Caki2 (cell line): ENCODE measurements at regions not wholly inside any gene's neighbourhood (a gene's known extent, or its start where the extent isn't known, plus 50 kb on each side); places are given as distances from the start of the nearest gene placed in this dataset.
"Not testable (repeated sequence)": the region's sequence is repeated elsewhere in the genome, so short reads cannot be mapped to it uniquely, and the experiment has no call there.

Experiments used
- DNase-seq: peaks from one replicate; pipeline ENCODE4 v3.0.0-alpha.2; 2015; ENCODE audit warnings: low read depth
- in situ Hi-C: cut with HindIII; loops from 2 replicates; pipeline ENCODE4 v1.10.0; 2016; ENCODE audit warnings: low sequenced_read_pairs, low pct_unique_long_range_greater_than_20kb, mixed read lengths

DNA sequence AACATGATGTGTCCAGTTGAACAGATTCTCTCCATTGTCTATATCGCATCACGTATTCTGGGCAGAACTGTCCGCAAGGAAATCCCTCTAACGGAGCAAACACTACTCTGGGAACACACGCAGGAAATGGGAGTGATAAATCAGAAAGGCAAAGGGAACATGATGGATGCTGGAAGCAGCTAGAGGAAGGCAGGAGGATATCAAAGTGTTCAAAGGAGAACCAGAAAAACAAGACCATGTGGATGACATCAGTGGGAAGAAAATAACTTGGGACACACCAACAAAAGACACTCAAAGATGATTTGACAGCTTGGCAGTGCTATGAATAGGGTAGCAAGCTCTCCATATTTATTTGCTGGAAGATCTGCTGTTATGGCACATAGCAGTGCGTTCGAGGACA lies 142.9 kb downstream of the PLK2 start:
- in situ Hi-C loops: no loop called here
- no peak for DNase-seq

- in situ Hi-C loops: no loop called here
- no peak for DNase-seq
Observed at GRCh38 chr5:58315794-58316193, 144.1 kb downstream of the PLK2 start.

DNA sequence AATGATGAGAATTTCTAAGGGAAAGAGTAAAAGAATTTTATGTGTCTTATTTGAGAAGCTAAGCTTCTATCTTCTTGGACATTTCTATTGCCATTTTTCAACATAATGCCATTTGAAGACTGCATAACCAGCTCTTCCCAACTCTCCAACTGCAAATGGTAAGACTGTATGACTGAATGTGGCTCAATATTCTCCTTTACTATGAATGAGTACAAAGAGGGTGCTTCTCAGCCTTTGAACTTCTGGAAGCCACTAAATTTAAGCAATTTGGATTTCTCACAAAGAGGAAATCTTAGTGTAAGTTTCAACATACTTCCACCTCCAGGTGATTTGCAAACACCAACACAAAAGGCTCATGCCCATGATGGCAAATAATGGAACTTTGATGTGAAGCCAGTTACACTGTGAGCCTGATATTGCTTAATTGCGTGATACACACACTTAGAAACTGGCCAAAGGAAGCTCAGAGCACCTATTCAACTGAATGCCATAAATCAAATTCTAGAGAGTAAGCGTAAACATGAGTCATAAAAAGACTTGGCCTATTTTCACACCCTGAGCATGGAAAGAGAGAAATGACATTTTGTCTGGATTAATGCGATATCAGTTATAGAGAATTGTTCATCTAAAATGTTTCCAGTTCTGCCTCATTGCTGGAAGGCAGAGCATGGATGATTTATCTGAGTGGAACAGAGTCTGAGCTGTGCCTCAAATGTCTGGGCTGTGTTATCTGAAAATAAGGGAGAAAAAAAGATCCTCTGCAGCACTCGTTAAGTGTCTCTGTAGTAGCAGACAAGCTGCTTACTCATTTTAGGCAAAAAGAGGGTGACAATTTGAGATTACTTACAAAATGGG lies 145.3 kb downstream of the PLK2 start:
- DNase-seq: peak; percentile 5
- in situ Hi-C loops: no loop called here

GRCh38 chr5:58312299-58312698 lies 147.6 kb downstream of the PLK2 start:
- no peak for DNase-seq
- in situ Hi-C loops: no loop called here

- no peak for DNase-seq
- in situ Hi-C loops: no loop called here
Observed at GRCh38 chr5:58311526-58311925, 148.4 kb downstream of the PLK2 start.

DNA sequence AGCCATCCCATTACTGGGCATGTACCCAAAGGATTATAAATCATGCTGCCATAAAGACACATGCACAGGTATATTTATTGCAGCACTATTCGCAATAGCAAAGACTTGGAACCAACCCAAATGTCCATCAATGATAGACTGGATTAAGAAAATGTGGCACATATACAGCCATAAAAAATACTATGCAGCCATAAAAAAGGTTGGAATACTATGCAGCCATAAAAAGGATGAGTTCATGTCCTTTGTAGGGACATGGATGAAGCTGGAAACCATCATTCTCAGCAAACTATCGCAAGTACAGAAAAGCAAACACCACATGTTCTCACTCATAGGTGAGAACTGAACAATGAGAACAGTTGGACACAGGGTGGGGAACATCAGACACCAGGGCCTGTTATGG lies 151.5 kb downstream of the PLK2 start:
- in situ Hi-C loops, DNase-seq: not testable (repeated sequence)

DNA sequence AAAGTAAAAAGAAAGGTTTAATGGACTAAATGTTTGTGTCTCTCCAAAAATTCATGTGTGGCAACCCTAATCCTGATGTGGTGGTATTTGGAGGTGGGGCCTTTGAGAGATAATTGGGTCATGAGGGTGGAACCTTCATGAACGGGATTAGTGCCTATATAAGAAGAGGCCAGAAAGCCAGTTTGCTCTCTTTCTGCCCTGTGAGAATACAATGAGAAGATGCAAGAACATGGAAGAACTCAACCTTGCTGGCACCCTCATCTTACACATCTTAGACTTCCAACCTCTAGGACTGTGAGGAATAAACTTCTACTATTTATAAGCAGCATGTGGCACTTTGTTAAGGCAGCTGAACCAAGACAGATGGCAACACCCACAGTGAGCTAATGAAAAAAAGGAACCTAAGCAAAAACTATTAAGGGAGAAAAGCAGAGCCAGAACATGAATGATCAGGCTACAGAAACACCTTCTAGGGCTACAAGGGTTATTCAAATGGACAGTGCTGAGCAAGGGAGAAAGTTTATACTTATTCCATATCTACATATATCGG lies 159.5 kb downstream of the PLK2 start:
- no peak for DNase-seq
- in situ Hi-C loops: no loop called here

GRCh38 chr5:58299256-58299655 lies 160.6 kb downstream of the PLK2 start:
- in situ Hi-C loops: no loop called here

GRCh38 chr5:58294598-58295305 lies 165.1 kb downstream of the PLK2 start:
- DNase-seq: peak; percentile 14
- in situ Hi-C loops: no loop called here

More at GRCh38 chr5:58299256-58299655, 160.6 kb downstream of the PLK2 start:
- DNase-seq: no peak

GRCh38 chr5:58288275-58288674 lies 171.6 kb downstream of the PLK2 start:
- in situ Hi-C loops, DNase-seq: not testable (repeated sequence)

DNA sequence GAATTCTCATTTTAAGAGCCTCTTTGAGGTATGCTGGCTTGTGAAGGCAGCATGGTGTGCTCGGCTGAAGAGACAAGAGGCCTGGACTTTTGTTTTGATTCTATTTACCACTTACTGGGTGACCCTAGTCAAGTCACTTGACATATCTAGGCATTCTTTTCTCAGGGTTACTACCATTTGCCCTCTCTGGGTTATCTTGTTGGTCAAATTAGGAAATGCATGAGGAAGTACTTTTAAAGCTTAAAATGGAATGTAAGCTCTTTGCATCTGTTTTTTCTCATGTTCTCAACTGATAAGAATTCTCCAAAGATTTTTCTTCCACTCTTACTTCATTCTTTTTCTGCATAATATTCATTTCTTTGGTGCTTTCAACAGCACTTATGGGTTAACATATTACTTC lies 173.1 kb downstream of the PLK2 start:
- in situ Hi-C loops: no loop called here
- DNase-seq: no peak

DNA sequence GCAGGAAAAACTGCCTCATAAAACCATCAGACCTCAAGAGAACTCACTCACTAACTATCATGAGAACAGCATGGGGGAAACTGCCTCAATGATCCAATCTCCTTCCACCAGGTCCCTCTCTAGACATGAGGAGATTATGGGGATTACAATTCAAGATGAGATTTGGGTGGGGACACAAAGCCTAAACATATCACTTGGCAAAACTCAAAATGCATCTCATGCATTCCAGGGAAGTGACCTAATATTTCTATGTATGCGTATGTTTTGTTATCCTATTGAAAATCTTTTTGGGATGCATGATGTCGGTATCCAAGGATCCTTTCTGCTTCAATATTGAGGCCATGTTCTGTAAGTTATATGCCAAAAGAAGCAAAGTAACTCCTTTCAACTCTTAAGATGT lies 174.0 kb downstream of the PLK2 start:
- DNase-seq: no peak
- in situ Hi-C loops: no loop called here

- in situ Hi-C loops: no loop called here
- DNase-seq: no peak
Observed at GRCh38 chr5:58284886-58285285, 175.0 kb downstream of the PLK2 start.

- in situ Hi-C loops: no loop called here
- DNase-seq: no peak
Observed at GRCh38 chr5:58281189-58281588, 178.7 kb downstream of the PLK2 start.

GRCh38 chr5:58279259-58279658 lies 180.6 kb downstream of the PLK2 start:
- no peak for DNase-seq
- in situ Hi-C loops: no loop called here

DNA sequence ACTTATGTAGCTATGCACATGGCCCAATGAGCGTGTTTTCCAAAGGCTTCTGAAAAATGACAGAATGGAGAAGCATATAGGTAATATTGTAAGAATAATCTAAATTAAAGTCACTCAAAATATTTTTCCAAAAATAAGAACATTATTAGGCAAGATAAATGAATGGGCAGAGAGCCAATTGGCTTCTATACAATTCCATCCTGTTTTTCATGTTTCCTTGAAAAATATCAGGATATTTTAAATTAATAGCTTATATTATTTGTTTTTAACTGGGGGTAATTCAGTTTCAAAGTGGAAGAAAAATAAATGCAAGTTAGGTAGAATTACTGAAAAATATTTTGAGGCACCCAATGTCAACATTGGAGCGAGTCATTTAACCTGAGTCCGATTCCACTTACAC lies 183.5 kb downstream of the PLK2 start:
- in situ Hi-C loops: no loop called here
- no peak for DNase-seq

DNA sequence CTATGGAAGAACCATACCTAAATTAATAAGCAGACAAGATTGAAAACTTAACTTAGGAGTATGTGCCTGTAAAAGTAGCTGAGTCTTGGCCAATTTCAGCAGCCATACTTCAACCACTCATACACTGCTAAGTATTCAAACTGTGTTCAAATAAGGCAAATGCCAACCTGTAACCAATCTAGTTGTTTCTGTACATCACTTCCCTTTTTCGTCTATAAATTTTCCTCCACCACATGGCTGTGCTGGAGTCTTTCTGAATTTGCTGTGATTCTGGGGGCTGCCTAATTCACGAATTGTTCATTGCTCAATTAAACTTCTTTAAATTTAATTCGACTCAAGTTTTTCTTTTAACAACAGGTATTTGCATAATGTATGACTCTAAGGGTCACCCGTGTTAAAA lies 184.4 kb downstream of the PLK2 start:
- in situ Hi-C loops: no loop called here
- no peak for DNase-seq

GRCh38 chr5:58274191-58274590 lies 185.7 kb downstream of the PLK2 start:
- in situ Hi-C loops: no loop called here
- no peak for DNase-seq

DNA sequence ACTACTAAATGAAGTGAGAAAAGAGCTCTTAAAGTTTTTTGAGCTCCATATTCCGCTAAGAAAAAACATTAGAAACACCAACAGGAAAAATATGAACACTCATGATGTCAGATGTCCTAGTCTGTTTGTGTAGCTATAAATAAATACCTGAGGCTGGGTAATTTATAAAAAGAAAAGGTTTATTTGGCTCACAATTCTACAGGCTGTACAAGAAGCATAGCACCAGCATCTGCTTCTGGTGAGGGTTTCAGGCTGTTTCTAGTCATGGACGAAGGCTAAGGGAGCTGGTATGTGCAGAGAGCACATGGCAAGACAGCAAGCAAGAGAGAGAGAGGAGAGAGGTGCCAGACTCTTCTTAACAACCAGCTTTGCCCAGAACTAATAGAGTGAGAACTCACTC lies 186.2 kb downstream of the PLK2 start:
- no peak for DNase-seq
- in situ Hi-C loops: no loop called here
